Astrocyte of the cerebellum (primary cell): ENCODE measurements at regions not wholly inside any gene's neighbourhood (a gene's known extent, or its start where the extent isn't known, plus 50 kb on each side); places are given as distances from the start of the nearest gene placed in this dataset.

Source experiments
- DNase-seq: peaks from one replicate; pipeline ENCODE4 v3.0.0-alpha.2; 2011; ENCODE audit warnings: low read depth
- H3K4me3 ChIP-seq: 2 replicates; pipeline ENCODE4 v1.5.1; 2011; ENCODE audit warnings: mild to moderate bottlenecking, low read depth, low read length, moderate library complexity
- CTCF ChIP-seq: IDR thresholded peaks from 2 replicates; pipeline ENCODE4 v1.5.1; 2012; ENCODE audit warnings: low read length, low read depth, moderate library complexity, mild to moderate bottlenecking; ENCODE audit errors: missing control alignments
- in situ Hi-C: cut with HindIII; loops from 2 replicates; pipeline ENCODE4 v1.10.0; 2017; ENCODE audit warnings: low sequenced_read_pairs

- no peak overlapping the region for H3K4me3 ChIP-seq
- in situ Hi-C loops, result no loop called here
- no peak for TF ChIP-seq CTCF
- no peak for DNase-seq
Observed at GRCh38 chr15:69898243-69898642, 199.5 kb downstream of the TLE3 start.

GRCh38 chr15:69902414-69903062 is 195.2 kb downstream of the TLE3 start:
- DNase-seq, result no peak
- in situ Hi-C loops, result no loop called here
- H3K4me3 ChIP-seq, result no peak overlapping the region
- TF ChIP-seq CTCF, result no peak

- in situ Hi-C loops, result no loop called here
- DNase-seq, result no peak
- no peak overlapping the region for H3K4me3 ChIP-seq
- TF ChIP-seq CTCF, result no peak
Observed at GRCh38 chr15:69903470-69904469, 193.9 kb downstream of the TLE3 start.

GRCh38 chr15:69906256-69907185 is 191.2 kb downstream of the TLE3 start:
- TF ChIP-seq CTCF, result no peak
- H3K4me3 ChIP-seq, result no peak overlapping the region
- DNase-seq, result no peak
- in situ Hi-C loops, result no loop called here

GRCh38 chr15:69908060-69908459 is 189.7 kb downstream of the TLE3 start:
- H3K4me3 ChIP-seq, result no peak overlapping the region
- no peak for DNase-seq
- in situ Hi-C loops, result no loop called here
- TF ChIP-seq CTCF, result no peak

- DNase-seq, result no peak
- in situ Hi-C loops, result no loop called here
- no peak overlapping the region for H3K4me3 ChIP-seq
- no peak for TF ChIP-seq CTCF
Observed at GRCh38 chr15:69908590-69909420, 188.9 kb downstream of the TLE3 start.
